H9 (cell line): ENCODE measurements at regions not wholly inside any gene's neighbourhood (a gene's known extent, or its start where the extent isn't known, plus 50 kb on each side); places are given as distances from the start of the nearest gene placed in this dataset.

Source experiments
- DNase-seq: peaks from one replicate; pipeline ENCODE4 v3.0.0-alpha.2; 2017
- H2AFZ ChIP-seq: one replicate; pipeline ENCODE4 v1.6.1; 2013; ENCODE audit warnings: mild to moderate bottlenecking, low read length, control low read depth, moderate library complexity
- H2AK5ac ChIP-seq: 2 replicates; pipeline ENCODE4 v1.6.1; 2013; ENCODE audit warnings: low read length, control low read depth, mixed read lengths; ENCODE audit not compliant: insufficient read length
- H2BK120ac ChIP-seq: one replicate; pipeline ENCODE4 v1.6.1; 2013; ENCODE audit warnings: low read depth, mild to moderate bottlenecking, low read length, control low read depth, inconsistent platforms; ENCODE audit not compliant: poor library complexity, severe bottlenecking
- H2BK12ac ChIP-seq: 2 replicates; pipeline ENCODE4 v1.6.1; 2013; ENCODE audit warnings: low read length, control low read depth, mixed read lengths, low read depth; ENCODE audit not compliant: insufficient read length
- H2BK15ac ChIP-seq: 2 replicates; pipeline ENCODE4 v1.6.1; 2013; ENCODE audit warnings: low read depth, low read length, control low read depth
- H2BK20ac ChIP-seq: one replicate; pipeline ENCODE4 v1.6.1; 2013; ENCODE audit warnings: low read depth, mild to moderate bottlenecking, low read length, control low read depth, inconsistent platforms; ENCODE audit not compliant: poor library complexity, severe bottlenecking
- H2BK5ac ChIP-seq: 2 replicates; pipeline ENCODE4 v1.6.1; 2013; ENCODE audit warnings: low read length, control low read depth, mixed read lengths; ENCODE audit not compliant: insufficient read length
- H3K14ac ChIP-seq: 2 replicates; pipeline ENCODE4 v1.6.1; 2013; ENCODE audit warnings: low read length, control low read depth; ENCODE audit not compliant: insufficient read depth
- H3K18ac ChIP-seq: 2 replicates; pipeline ENCODE4 v1.6.1; 2013; ENCODE audit warnings: low read depth, mild to moderate bottlenecking, mixed read lengths, low read length, control low read depth; ENCODE audit not compliant: insufficient read length
- H3K23ac ChIP-seq: 2 replicates; pipeline ENCODE4 v1.6.1; 2013; ENCODE audit warnings: low read length, control low read depth, mixed read lengths, low read depth; ENCODE audit not compliant: insufficient read length
- H3K23me2 ChIP-seq: 2 replicates; pipeline ENCODE4 v1.6.1; 2013; ENCODE audit warnings: low read depth, mild to moderate bottlenecking, mixed read lengths, low read length, control low read depth; ENCODE audit not compliant: insufficient read length, poor library complexity, severe bottlenecking
- H3K27ac ChIP-seq: 2 replicates; pipeline ENCODE4 v1.5.1; 2013; ENCODE audit warnings: low read length, control low read depth, mixed read lengths, low read depth; ENCODE audit not compliant: insufficient read length
- H3K27me3 ChIP-seq: 2 replicates; pipeline ENCODE4 v1.6.1; 2013; ENCODE audit warnings: low read length, control low read depth, inconsistent platforms; ENCODE audit not compliant: insufficient read depth
- H3K4ac ChIP-seq: 2 replicates; pipeline ENCODE4 v1.6.1; 2013; ENCODE audit warnings: low read depth, mild to moderate bottlenecking, control low read depth, inconsistent platforms, low read length, moderate library complexity
- H3K4me1 ChIP-seq: 2 replicates; pipeline ENCODE4 v1.6.1; 2013; ENCODE audit warnings: low read length, control low read depth, inconsistent platforms; ENCODE audit not compliant: insufficient read depth
- H3K4me2 ChIP-seq: 2 replicates; pipeline ENCODE4 v1.6.1; 2013; ENCODE audit warnings: low read length, control low read depth, mixed read lengths; ENCODE audit not compliant: insufficient read length, insufficient read depth
- H3K56ac ChIP-seq: 2 replicates; pipeline ENCODE4 v1.6.1; 2013; ENCODE audit warnings: low read depth, mild to moderate bottlenecking, mixed read lengths, low read length, control low read depth; ENCODE audit not compliant: insufficient read length
- H3K79me1 ChIP-seq: 2 replicates; pipeline ENCODE4 v1.6.1; 2013; ENCODE audit warnings: low read depth, mild to moderate bottlenecking, moderate library complexity, low read length, control low read depth, inconsistent platforms; ENCODE audit not compliant: insufficient read depth, poor library complexity, severe bottlenecking
- H3K79me2 ChIP-seq: 2 replicates; pipeline ENCODE4 v1.6.1; 2013; ENCODE audit warnings: low read length, control low read depth, inconsistent platforms; ENCODE audit not compliant: insufficient read depth
- H3K9ac ChIP-seq: 2 replicates; pipeline ENCODE4 v1.6.1; 2013; ENCODE audit warnings: low read length, control low read depth, mixed read lengths; ENCODE audit not compliant: insufficient read length; ENCODE audit errors: extremely low read depth
- H3K9me3 ChIP-seq: one replicate; pipeline ENCODE4 v1.6.1; 2013; ENCODE audit warnings: low read depth, low read length, inconsistent platforms; ENCODE audit not compliant: control insufficient read depth
- H3T11ph ChIP-seq: one replicate; pipeline ENCODE4 v1.6.1; 2013; ENCODE audit warnings: mild to moderate bottlenecking, low read length, control low read depth, inconsistent platforms
- H4K20me1 ChIP-seq: one replicate; pipeline ENCODE4 v1.6.1; 2013; ENCODE audit not compliant: control insufficient read depth, insufficient read length, insufficient read depth
- H4K5ac ChIP-seq: 2 replicates; pipeline ENCODE4 v1.6.1; 2013; ENCODE audit warnings: low read depth, mild to moderate bottlenecking, mixed read lengths, low read length, control low read depth; ENCODE audit not compliant: insufficient read length
- H4K8ac ChIP-seq: replicated peaks from 2 replicates; pipeline ENCODE4 v1.6.1; 2013; ENCODE audit warnings: low read length, control low read depth, mixed read lengths, low read depth; ENCODE audit not compliant: insufficient read length
- H4K91ac ChIP-seq: 2 replicates; pipeline ENCODE4 v1.6.1; 2013; ENCODE audit warnings: low read depth, mild to moderate bottlenecking, moderate library complexity, mixed read lengths, low read length, control low read depth; ENCODE audit not compliant: insufficient read length
- H3K27ac Mint-ChIP-seq, 3 experiments: 2 replicates in 2 of 3; 3 replicates in 1 of 3; pipeline ENCODE4 v1.8.0; 2020 to 2021; ENCODE audit warnings: mixed read lengths in 3 of 3, mild to moderate bottlenecking in 1 of 3, moderate library complexity in 1 of 3
- H3K27me3 Mint-ChIP-seq: 2 replicates; pipeline ENCODE4 v1.8.0; 2021; ENCODE audit warnings: low read depth, mild to moderate bottlenecking, moderate library complexity, mixed read lengths
- H3K36me3 Mint-ChIP-seq, 3 experiments: 2 replicates in 2 of 3; 3 replicates in 1 of 3; pipeline ENCODE4 v1.8.0; 2020 to 2021; ENCODE audit warnings: low read depth in 3 of 3, mixed read lengths in 3 of 3; ENCODE audit not compliant: insufficient read depth in 1 of 3
- H3K4me1 Mint-ChIP-seq, 2 experiments: 2 replicates each; pipeline ENCODE4 v1.8.0; 2020; ENCODE audit warnings: mixed read lengths in 2 of 2
- H3K4me3 Mint-ChIP-seq, 2 experiments: 2 replicates in 1 of 2; 3 replicates in 1 of 2; pipeline ENCODE4 v1.8.0; 2020 to 2021; ENCODE audit warnings: mild to moderate bottlenecking in 2 of 2, mixed read lengths in 2 of 2, moderate library complexity in 1 of 2
- H3K9me3 Mint-ChIP-seq, 2 experiments: 2 replicates in 1 of 2; 3 replicates in 1 of 2; pipeline ENCODE4 v1.8.0; 2020; ENCODE audit warnings: mild to moderate bottlenecking in 2 of 2, mixed read lengths in 2 of 2, moderate library complexity in 1 of 2
- WGBS: extraction: QIAGEN DNeasy Blood & Tissue Kit; methylation state at CpG from one replicate; pipeline ENCODE4 v1.1.7; 2013; ENCODE audit warnings: missing lambda C conversion rate, low lambda C conversion rate, mixed read lengths; ENCODE audit not compliant: insufficient read length; ENCODE audit errors: extremely low coverage; 5-methylcytosine and 5-hydroxymethylcytosine counted together
- TF ChIP-seq, protein P1 (sequence below): fragments of 200-600 bp; sonication (generic); conservative IDR thresholded peaks from 3 replicates; pipeline ENCODE4 v1.8.0; 2021; ENCODE audit warnings: antibody characterized with exemption, mild to moderate bottlenecking

DNA sequence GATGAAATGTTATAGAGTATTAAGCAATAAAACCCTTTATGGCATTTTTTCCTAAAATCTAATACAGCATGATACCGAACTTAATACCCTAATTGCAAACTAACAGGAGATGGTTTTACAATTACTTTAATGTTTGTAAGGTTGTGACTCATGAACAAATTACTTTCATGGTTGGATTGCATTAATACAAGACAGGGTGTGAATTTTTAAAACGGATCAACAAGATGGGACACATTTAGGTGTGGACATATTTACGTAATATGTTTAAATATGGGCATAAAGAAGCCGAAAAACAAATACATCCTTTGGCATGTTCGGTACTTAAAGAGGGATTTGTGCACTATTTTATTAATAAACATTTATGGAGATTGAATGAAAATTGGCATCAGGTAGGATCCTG is 168.3 kb upstream of the SPRY2 start:
- Histone ChIP-seq H3K23me2 (no peaks in the 10 kb centered on the region), H2AK5ac (no peak overlapping the region), H2BK12ac (no peak overlapping the region), H3K18ac (no peak overlapping the region), H2BK15ac (no peak overlapping the region), H3K27me3 (no peaks in the 10 kb centered on the region), H4K20me1 (no peaks in the 10 kb centered on the region), H3K56ac (no peak overlapping the region), H2BK20ac (no peak overlapping the region), H2BK120ac (no peak overlapping the region), H4K5ac (no peak overlapping the region), H3K79me2 (no peaks in the 10 kb centered on the region), H3K9me3 (no peaks in the 10 kb centered on the region), H2AFZ (no peak overlapping the region), H3K23ac (no peak overlapping the region), H3K79me1 (no peaks in the 10 kb centered on the region), H3T11ph (no peak overlapping the region), H3K14ac (no peak overlapping the region), H2BK5ac (no peak overlapping the region), H3K4me1 (no peaks in the 10 kb centered on the region), H4K8ac (no peak overlapping the region), H3K4me2 (no peak overlapping the region), H4K91ac (no peak overlapping the region), H3K9ac (no peak overlapping the region), H3K4ac (no peak overlapping the region), H3K27ac (no peak overlapping the region)
- Mint-ChIP-seq H3K27me3 (no peaks in the 10 kb centered on the region), H3K4me3 (no peak overlapping the region), H3K4me1 (no peaks in the 10 kb centered on the region; a peak in 1 of 4 replicates), H3K9me3 (peaks cover 10 to 17% of the 10 kb centered on the region in 2 experiments), H3K27ac (no peak overlapping the region), H3K36me3 (peaks cover 0 to 17% (median 3%) of the 10 kb centered on the region in 3 experiments; a peak in 3 of 7 replicates)
- no CpG with 5 or more reads among the region's 5 CpGs for WGBS
- DNase-seq: no peak
- TF ChIP-seq, protein P1, sequence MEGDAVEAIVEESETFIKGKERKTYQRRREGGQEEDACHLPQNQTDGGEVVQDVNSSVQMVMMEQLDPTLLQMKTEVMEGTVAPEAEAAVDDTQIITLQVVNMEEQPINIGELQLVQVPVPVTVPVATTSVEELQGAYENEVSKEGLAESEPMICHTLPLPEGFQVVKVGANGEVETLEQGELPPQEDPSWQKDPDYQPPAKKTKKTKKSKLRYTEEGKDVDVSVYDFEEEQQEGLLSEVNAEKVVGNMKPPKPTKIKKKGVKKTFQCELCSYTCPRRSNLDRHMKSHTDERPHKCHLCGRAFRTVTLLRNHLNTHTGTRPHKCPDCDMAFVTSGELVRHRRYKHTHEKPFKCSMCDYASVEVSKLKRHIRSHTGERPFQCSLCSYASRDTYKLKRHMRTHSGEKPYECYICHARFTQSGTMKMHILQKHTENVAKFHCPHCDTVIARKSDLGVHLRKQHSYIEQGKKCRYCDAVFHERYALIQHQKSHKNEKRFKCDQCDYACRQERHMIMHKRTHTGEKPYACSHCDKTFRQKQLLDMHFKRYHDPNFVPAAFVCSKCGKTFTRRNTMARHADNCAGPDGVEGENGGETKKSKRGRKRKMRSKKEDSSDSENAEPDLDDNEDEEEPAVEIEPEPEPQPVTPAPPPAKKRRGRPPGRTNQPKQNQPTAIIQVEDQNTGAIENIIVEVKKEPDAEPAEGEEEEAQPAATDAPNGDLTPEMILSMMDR: no peak
